HG02759 (cell line): ENCODE measurements at regions not wholly inside any gene's neighbourhood (a gene's known extent, or its start where the extent isn't known, plus 50 kb on each side); places are given as distances from the start of the nearest gene placed in this dataset.

ENCODE experiments used
- ATAC-seq: cut with Tn5 transposase; IDR thresholded peaks from one replicate; pipeline ENCODE4 v1.9.1; 2021; ENCODE audit warnings: mild to moderate bottlenecking, moderate library complexity; ENCODE audit not compliant: unreplicated experiment

DNA sequence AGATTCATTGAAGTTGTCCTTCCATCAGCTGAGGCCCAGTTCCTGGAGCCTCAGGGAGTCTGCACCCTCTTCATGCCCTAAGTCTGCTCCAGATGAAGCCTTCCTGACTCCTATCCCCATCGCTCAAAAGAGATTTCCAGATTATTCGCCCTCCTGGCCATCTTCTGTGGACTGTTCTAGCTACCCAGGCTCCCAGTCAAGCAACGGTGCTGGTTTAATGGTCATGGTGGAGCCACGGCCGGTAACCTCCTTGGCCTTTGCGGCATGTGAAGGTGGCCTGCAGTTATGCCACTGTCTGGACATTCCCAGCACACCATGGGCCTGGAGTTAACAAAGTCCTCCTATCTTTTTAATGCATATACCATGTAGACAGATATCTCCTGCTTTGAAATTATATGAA, 140.1 kb upstream of the ASB18 start:
- ATAC-seq, result no peak

DNA sequence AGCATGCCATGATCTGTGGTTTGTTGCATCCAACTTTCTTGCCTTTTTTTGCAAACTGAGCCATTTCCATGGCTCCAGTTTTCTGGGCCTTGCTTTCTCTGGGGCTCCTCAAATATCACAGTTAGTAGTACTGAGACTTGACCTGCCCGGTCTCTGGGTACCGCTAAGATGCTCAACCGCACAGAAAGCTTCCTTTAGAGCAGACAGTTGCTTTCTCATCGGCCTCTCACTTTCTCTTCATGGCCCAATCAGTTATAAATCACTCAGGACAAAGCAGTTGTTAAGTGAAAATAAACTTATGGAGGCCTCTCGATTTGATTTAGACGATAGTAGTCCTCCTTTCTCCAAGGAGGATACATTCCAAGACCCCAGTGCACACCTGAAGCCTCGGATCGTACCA, 141.2 kb upstream of the ASB18 start:
- ATAC-seq, result no peak

DNA sequence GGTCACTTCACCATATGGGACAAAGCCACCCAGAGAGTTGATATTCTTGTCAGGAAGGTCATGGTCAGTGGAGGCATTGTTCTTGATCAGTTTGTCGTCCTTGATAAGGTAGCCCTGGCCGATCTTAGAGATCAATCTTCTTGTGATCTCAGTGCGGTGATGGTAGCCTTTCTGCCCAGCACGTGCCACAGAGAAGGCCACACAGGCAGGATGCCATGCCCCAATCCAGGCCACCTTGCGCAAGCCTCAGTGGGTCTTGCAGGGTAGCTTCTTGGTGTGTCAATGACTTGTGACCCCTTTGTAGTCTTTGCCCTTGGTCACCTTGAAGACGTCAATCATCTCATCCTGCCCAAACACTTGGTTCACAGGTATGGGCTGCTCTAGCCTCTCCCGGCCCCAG, 143.9 kb upstream of the ASB18 start:
- ATAC-seq, result no peak

DNA sequence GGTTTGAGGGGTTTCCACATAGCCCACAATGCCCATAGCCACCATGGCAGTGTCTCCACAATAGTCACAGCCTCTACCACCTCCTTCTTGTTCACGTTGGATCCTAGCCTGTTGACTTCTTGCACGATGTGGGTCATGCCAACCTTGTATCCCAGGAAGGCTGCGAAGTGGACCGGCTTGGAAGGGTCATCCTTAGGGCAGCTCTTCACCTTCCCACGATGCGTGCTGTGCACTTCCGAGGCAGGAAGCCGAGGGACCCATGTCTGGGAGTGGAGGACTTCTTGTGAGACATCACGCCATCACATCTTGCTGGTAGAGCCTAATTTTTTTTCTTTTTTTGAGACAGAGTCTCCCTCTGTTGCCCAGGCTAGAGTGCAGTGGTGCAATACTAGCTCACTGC, 144.6 kb upstream of the ASB18 start:
- no peak for ATAC-seq

DNA sequence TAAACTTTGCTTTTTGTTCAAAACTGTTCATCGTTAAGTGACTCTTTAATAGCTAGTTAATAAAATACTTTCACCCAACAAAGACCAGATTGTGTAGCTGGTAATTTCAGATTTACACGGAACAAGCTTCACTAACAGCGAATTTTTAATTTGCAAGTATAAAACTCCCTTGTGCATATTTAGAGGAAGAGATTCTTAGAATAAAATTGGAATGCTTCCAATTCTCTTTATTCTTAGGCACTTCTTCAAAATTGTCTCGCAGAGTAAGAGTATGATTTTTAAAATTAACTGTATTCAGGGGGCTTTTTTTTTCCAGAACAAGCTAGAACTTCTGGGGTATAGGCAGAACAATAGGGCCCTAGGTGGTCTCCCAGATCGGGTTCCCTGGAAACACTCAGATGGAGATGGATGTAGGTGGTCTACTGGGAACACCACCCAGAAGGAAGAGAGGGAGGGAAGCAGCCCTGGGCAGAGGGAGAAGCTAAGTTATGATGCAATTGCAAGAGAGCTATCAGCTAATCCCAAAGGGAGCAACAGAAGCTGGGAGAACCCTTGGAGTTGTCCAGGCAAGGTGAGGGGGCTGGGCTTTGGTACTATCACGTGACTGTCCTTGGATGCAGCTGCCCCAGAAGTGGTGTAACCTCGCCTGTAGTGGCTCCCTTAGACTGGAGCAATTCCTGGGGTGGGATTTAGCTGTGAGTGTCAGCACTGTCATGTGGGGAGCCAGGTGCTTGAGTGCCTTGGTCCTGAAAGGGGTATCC, 151.7 kb upstream of the ASB18 start:
- ATAC-seq, result no peak

DNA sequence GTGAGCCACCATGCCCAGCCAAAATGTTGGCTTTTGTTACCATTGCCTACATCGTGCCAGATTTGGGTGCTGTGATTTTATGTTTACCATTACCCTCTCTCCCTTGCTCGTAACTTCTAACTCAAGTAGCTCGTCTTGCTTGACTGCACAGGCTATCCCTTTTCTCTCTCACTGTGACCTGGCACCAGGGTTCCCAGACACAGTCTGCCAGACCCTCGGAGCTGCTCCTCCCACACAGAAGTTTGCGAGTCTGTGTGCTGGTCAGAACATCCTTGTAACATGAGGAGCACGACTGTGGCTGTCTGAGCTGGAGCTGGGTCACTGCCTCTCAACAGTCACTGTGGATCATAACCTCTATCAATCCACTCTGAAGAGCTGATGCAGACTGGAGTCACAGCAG, 152.5 kb upstream of the ACKR3 start:
- ATAC-seq, result no peak

DNA sequence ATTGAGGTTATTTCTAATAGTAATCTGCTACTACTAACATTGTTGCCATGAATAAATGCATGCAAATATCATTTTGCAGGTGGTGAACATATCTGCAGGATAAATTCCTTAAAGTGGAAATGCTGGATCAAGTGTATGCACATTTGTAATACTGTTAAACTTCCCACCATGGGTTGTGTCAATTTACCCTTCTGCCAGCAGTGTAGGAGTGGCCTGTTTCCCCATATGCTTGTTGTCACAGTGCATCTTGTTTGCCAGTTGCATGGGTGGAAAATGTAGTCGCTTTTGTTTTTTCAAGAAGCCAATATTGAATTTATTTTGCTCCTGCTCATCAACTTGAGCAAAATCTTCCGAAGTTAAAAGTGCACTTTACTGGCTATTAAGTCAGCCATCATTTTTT, 139.0 kb upstream of the ACKR3 start:
- no peak for ATAC-seq

DNA sequence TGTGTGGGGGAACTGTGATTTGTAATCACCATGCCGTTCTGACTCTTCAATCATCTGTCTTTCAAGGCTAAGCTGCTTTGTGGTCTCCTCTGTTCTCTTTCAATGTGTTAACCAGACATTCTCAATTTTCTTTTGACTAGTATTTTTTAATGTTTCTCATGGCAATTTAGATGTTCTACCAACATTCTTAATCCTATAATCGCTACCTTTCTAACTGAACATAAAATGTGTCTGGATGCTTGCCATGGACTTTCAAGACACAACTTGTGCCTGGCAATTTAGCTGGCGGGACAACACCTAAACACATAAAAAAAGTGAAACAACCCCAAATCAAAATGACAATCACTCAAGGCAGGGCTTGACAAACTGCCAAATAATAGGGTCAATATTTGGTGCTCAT, 135.0 kb upstream of the ACKR3 start:
- ATAC-seq, result no peak

DNA sequence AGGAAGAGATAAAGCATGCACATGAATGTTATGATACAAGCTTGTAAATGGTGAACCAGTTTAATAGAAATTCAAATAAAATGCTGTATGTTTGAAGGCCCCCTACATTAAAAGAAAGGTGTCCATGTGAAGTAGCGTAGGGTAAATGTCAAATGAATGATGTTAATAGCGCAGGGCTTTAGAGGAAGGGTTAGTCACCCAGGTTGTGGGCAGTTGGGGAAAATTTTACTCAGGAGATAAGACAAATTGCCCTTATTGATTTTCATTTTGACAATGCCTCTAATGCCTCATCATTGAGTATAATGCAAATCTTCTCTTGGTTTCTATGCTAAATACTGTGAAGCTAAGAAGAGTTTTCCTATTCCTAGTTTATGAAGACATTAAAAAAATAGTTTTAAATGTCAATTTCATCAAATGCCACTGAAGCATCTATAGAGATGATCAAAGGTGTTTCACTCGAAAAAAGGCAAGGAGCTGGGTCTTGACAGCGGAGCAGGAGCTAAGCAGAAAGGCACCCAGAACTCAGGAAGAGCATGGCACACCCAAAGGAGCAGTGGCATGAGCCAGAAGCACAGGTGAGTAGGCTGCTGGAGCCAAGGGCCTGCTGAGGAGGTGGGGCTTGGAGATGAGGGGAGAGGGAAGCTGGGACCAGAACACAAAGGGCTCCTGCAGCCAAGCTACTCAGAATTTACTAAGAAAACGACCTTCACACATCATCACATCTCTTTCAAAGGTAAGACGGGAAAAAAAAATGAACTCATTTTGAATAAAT, 129.3 kb upstream of the ACKR3 start:
- no peak for ATAC-seq

DNA sequence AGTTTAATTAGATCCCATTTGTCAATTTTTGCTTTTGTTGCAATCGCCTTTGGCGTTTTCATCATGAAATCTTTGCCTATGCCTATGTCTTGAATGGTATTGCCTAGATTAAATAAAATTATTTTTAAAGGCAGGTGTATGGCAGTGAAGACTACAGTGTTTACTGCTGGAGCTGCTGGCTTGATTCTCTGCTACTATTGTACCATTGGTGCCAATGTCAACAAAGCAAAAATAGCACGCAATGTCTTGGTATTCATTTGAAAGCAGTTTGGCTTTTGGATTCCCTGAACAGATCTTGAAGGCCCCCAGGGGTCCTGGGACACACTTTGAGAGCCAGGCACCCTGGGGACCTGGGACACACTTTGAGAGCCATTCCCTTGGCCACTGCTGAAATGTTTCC, 125.4 kb upstream of the ACKR3 start:
- ATAC-seq, result no peak

DNA sequence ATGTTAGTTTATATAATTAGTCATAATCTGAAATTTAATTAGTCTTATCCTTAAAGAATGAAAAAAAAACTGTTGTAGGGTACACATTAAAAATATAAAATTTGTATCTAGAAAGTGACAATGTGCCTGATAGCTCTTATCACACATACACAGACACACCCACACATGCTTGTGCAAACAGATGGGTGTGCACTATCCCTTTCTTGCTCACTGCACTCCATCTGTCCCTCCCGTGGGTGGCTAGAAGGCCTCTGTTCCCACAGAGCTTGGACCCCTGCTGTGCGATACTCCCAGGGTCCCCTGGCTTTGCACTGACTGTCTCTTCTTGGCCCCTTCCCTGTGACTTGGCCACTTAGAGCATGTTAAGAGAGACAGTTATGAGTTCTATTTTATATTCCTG, 123.9 kb upstream of the ACKR3 start:
- ATAC-seq, result no peak

DNA sequence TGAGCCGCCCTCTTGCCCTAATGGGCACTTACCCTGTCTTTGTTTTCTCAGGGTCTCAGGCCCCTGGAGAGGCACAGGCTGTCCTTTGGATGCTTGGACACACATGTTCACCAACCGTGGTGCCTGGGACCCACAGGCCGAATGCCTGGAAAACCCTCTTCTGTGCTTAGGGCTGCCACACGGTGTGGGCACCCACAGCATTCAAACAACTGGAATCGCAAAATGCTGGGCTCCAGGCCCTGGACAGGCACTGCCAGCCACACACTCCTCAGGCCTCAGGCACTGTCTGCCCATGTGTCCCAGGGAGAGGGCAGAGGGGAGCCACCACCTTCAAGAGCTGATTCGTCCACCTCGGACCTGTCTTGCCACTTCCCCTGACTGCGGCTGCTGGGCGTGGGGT, 123.1 kb upstream of the ACKR3 start:
- ATAC-seq, result no peak

DNA sequence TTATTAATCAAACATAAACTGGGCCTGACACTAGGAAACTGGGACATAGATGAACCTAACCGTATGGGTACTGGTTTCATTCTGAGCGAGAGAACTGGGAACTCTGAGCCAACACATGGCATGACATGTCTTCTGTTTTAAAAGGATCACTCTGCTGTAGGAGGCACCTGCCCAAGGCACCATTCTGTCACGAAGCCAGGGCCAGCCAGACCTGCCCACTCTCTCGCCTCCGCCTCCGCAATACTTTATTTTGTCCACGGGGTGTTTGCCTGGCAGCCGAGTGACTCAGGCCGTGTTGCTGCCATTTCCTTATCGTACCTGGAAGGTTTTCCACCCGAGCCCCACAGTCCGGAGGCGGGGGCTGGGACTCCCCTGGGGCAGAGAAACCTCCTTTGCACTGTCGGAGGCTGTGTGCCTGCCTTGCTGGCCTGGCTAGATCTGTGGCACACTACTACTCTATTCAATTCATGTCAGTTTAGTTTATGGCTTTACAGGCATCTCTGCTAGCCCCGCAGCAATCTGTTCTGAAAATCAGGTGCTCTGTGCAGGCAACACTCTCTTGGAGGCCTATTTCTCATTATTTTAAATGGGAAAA, 120.4 kb upstream of the ACKR3 start:
- no peak for ATAC-seq

DNA sequence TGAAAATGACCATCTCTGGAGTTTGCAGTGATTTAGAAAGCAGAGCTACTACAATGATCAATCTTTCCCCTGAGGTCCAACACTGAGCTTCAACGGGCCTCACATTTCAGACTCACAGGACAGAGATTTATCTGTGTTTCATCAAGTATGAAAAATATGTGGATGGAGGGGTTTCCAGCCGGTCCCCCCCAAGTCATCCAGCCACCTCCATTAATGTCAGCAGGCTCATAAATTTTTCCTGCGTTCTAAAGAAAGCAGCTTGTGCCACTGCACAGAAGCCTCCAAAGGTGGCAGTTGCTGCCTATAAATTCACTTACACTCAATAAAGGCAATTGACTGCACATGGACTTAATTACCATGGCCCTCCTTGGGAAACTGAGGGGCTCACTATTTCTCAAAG, 117.4 kb upstream of the ACKR3 start:
- ATAC-seq, result no peak

DNA sequence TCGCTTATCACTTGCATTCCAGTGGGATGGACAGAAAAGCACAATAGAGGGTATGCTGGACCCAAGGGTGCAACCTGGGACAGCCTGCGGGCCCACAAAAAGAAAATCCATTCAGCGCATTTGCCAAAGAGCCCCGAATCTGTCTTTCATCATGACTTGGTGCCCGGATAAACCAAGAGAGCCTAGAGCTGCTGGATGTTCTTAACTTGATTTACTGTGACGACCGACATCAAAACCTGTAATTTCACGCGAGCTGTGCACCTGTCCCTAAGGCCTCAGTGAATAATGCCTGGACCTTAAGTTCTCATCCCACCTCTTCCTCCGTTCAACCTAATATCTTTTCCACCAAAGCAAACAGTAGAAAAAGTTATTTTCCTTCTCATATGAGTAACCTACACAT, 115.5 kb upstream of the ACKR3 start:
- no peak for ATAC-seq

DNA sequence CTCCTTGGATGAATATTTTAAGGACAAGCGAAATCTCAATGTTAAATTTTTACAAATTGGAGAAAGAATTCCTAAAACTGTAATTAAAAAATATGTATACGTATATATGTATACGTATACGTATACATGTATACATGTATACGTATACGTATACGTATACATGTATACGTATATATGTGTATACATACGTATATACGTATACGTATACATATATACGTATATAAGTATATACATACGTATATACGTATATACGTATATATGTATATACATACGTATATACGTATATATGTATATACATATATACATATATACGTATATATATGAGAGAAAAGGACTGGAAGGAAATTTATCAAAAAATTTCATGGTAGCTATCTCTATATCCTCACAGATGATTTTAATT, 110.2 kb upstream of the ACKR3 start:
- ATAC-seq, result no peak

DNA sequence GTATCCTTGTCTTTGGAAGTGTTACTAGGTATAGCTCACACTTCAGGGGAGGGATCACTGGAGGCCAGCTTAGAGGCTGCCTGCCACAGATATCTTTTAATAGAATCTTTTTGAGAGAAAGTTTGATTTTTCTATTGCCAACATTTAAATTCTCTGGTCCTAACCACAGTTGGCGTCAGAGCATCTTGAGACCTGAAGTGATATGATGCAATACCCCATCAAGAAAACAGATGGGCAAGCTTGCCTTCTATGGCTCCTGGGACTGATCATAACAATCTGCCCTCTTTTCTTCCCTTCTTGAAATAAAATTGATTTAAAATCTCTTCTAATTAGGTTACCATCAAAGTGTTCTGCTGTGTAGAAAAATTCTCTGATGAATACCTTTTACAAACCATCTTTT, 105.5 kb upstream of the ACKR3 start:
- no peak for ATAC-seq

DNA sequence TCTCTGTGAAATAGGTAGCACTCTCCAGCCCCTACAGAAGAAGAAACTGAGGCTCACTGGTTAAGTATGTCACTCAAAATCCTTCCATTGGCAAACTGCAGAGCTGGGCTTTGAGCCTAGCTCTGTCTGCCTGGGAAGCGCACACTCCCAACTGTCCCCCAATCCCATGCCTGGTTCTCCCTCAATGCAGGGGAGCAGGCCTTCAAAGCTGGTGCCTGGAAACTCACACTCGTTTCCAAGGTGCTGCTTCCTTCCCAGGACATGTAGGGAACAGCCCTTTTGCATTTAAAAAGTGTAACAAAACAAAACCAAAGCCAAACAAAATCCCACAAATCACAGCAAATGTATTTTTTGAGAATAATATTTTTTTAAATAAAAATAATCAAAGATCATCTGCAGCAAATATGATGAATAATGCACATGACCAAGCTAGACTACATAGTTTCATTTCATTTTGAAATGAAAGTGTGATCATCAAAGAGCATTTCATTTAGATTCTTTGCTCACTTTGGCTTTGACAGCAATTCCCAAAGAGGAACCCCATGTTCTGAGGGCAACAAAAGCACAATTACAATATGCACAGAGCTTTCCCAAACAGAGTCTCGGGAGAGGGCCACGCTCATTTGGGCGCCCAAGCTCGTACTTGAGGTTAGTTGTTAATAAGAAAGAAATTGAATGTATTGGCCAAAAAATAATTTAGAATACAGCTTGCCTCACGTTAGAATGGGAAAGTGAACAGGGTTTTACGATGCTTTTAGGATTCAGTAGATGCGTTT, 96.7 kb upstream of the ACKR3 start:
- ATAC-seq, result no peak

DNA sequence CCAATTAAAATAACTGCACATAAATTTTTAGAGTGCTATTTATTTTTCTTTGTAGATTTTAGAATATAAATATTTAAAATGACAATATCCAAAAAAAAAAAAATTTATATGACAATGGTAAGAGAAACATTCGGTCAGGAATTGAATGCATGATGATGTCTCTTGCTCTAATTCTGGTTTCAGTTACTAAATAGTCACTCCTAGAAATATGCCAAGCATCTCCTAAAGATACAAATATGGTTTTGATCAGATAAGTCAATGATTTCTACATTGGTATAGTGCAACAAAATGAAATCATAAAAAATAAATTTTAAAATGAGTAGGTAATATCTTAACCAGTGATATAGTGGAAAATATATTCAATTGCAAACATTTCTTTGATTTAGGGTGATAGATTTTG, 95.9 kb upstream of the ACKR3 start:
- ATAC-seq, result no peak

DNA sequence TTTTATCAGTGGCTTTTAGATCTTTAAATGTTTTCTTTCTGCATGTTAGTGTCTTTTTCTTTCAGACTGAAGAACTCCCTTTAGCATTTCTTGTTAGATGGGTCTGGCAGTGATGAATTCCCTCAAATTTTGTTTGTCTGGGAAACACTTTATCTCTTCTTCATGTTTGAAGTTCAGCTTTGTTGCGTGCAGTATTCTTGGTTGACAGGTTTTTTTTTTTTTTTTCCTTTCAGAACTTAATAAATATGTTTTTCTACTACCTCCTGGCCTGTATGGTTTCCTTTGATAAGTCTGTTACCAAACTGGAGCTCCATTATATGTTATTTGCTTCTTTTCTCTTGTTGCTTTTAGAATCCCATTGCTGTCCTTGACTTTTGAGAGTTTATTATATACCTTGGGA, 89.8 kb upstream of the ACKR3 start:
- no peak for ATAC-seq

DNA sequence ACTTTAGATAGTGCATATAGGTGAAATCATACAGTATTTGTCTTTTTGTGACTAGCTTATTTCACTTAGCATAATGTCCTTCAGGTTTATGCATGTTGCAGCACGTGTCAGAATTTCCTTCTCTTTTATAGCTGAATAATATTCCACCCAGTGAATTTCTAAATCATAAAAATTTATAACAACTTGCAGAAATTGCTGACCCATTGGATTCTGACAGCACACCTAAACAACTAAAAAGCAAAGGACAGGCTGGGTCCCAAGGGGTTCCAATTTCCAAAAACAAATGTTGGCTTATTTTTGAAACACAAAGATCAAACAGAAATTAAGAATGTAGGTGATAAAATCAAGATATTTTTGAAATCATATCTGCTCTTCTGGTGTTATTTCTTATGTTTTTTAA, 86.5 kb upstream of the ACKR3 start:
- no peak for ATAC-seq

DNA sequence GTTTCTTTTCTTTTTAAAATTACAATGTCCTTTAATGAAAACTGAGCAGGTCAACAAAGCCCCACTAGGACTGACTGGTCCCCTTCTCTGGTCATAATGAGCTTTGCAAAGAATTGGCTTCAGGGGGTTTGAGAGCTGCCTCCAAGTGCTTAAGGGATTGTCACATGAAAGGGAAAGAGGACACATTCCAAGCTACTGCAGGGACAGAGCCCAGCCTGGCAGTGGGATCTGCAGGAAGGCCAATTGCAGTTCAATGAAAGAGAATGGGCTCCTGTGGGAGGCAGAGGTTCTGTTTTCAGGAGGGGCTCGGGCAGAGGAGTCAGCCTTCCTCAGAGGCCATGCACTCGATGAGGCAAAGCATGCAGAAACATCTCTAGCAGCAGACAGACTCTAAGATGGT, 84.1 kb upstream of the ACKR3 start:
- ATAC-seq, result no peak
